Spleen (tissue), 11 donors: ENCODE measurements at regions not wholly inside any gene's neighbourhood (a gene's known extent, or its start where the extent isn't known, plus 50 kb on each side); places are given as distances from the start of the nearest gene placed in this dataset.

Experiments
- DNase-seq: peaks from one replicate; pipeline ENCODE4 v3.0.0-alpha.2; 2020
- H3K27ac ChIP-seq, 8 donors: fragments of 200-600 bp; sonication (generic) in 7 of 8; 1 replicate in 4 of 8; 2 replicates in 4 of 8; pipeline versions ENCODE4 v1.5.0 to v1.8.0; 2016 to 2021; ENCODE audit warnings: inconsistent platforms in 4 of 8, mild to moderate bottlenecking in 4 of 8, moderate library complexity in 1 of 8
- H3K27me3 ChIP-seq, 7 donors: fragments of 200-600 bp; sonication (generic) in 6 of 7; replicated peaks in 1 of 7; 1 replicate in 4 of 7; 2 replicates in 3 of 7; pipeline versions ENCODE4 v1.5.0 to v1.8.0; 2016 to 2021; ENCODE audit warnings: inconsistent platforms in 3 of 7, mild to moderate bottlenecking in 1 of 7
- H3K36me3 ChIP-seq, 6 donors: fragments of 200-600 bp; sonication (generic) in 5 of 6; 1 replicate in 4 of 6; 2 replicates in 2 of 6; pipeline versions ENCODE4 v1.5.0 to v1.8.0; 2016 to 2021; ENCODE audit warnings: inconsistent platforms in 2 of 6
- H3K4me1 ChIP-seq, 6 donors: fragments of 200-600 bp; sonication (generic) in 5 of 6; 1 replicate in 3 of 6; 2 replicates in 3 of 6; pipeline versions ENCODE4 v1.5.0 to v1.8.0; 2016 to 2021; ENCODE audit warnings: inconsistent platforms in 3 of 6
- H3K4me3 ChIP-seq, 8 donors: fragments of 200-600 bp; sonication (generic) in 7 of 8; 1 replicate in 4 of 8; 2 replicates in 4 of 8; pipeline versions ENCODE4 v1.5.0 to v1.8.0; 2016 to 2021; ENCODE audit warnings: inconsistent platforms in 4 of 8, mild to moderate bottlenecking in 4 of 8, moderate library complexity in 2 of 8
- H3K9me3 ChIP-seq, 8 donors: fragments of 200-600 bp; sonication (generic) in 7 of 8; 1 replicate in 4 of 8; 2 replicates in 4 of 8; pipeline versions ENCODE4 v1.5.0 to v1.8.0; 2016 to 2021; ENCODE audit warnings: inconsistent platforms in 4 of 8
- POLR2A ChIP-seq, 3 donors: fragments of 450-650 bp; IDR thresholded peaks; one replicate each; pipeline ENCODE4 v1.5.1; 2017; ENCODE audit warnings: antibody characterized with exemption in 3 of 3, mild to moderate bottlenecking in 1 of 3
- POLR2AphosphoS5 ChIP-seq, 3 donors: sonication (generic); formaldehyde crosslinking; IDR thresholded peaks; one replicate each; pipeline ENCODE4 v1.5.1; 2017; ENCODE audit warnings: antibody characterized with exemption in 3 of 3
- WGBS, 5 donors: extraction: QIAGEN DNeasy Blood & Tissue Kit in 3 of 5; methylation state at CpG; one replicate each; pipeline versions ENCODE4 v1.1.5 to v1.1.7; 2013 to 2018; 5-methylcytosine and 5-hydroxymethylcytosine counted together
- intact Hi-C: fragments of 100-400 bp; cut with DNase I; formaldehyde crosslinking; loops from one replicate; pipeline ENCODE4 v1.15.0; 2023; ENCODE audit warnings: low total_unique reads
- TF ChIP-seq, protein P1 (sequence below), 11 experiments: fragments of 200-600 bp in 7 of 11; fragments of 450-650 bp in 4 of 11; sonication (generic) in 4 of 11; IDR thresholded peaks in 8 of 11; conservative IDR thresholded peaks in 3 of 11; 1 replicate in 7 of 11; 2 replicates in 4 of 11; pipeline versions ENCODE4 v1.4.0 to v1.8.0; 2016 to 2021; ENCODE audit warnings: antibody characterized with exemption in 11 of 11, inconsistent platforms in 4 of 11, mild to moderate bottlenecking in 1 of 11
- donor health status: healthy with polysubstance abuse.
- donor health status: DM: no; HTN: no; CAD: no; lungs with moderate emphysema.
- donor health status: DM: no; HTN: no; CAD: no.
- donor health status: Bipolar disorder and iron deficiency.
- donor health status: healthy.
- donor health status: DM: no; HTN: no; CAD: no.
- donor health status: DM: yes; HTN: yes; CAD: no.

- DNase-seq, result no peak
- TF ChIP-seq, protein P1, sequence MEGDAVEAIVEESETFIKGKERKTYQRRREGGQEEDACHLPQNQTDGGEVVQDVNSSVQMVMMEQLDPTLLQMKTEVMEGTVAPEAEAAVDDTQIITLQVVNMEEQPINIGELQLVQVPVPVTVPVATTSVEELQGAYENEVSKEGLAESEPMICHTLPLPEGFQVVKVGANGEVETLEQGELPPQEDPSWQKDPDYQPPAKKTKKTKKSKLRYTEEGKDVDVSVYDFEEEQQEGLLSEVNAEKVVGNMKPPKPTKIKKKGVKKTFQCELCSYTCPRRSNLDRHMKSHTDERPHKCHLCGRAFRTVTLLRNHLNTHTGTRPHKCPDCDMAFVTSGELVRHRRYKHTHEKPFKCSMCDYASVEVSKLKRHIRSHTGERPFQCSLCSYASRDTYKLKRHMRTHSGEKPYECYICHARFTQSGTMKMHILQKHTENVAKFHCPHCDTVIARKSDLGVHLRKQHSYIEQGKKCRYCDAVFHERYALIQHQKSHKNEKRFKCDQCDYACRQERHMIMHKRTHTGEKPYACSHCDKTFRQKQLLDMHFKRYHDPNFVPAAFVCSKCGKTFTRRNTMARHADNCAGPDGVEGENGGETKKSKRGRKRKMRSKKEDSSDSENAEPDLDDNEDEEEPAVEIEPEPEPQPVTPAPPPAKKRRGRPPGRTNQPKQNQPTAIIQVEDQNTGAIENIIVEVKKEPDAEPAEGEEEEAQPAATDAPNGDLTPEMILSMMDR (IDR thresholded peaks at IDR 0.05 in 8 of 11, conservative IDR thresholded peaks at IDR 0.05 in 3 of 11), result no peak
- TF ChIP-seq POLR2A (IDR thresholded peaks at IDR 0.05) (no peak), POLR2AphosphoS5 (IDR thresholded peaks at IDR 0.05) (no peak)
- H3K36me3 ChIP-seq, result no peaks in the 10 kb centered on the region
- H3K4me3 ChIP-seq, result no peak overlapping the region
- WGBS, 5 donors, result 49 to 68% (median 61%) methylated on average over 3 of the region's 3 CpGs
- H3K4me1 ChIP-seq, result no peaks in the 10 kb centered on the region
- intact Hi-C loops, result no loop called here
- H3K27me3 ChIP-seq, result no peaks in the 10 kb centered on the region
- H3K9me3 ChIP-seq, result no peaks in the 10 kb centered on the region
- H3K27ac ChIP-seq, result no peak overlapping the region
Measured at GRCh38 chr14:83019744-83020414, 1486.2 kb upstream of the SEL1L start.

- 78 to 97% (median 86%) methylated on average over 2 of the region's 2 CpGs for WGBS, 5 donors
- no peaks in the 10 kb centered on the region for H3K27me3 ChIP-seq
- TF ChIP-seq, protein P1 (IDR thresholded peaks at IDR 0.05 in 8 of 11, conservative IDR thresholded peaks at IDR 0.05 in 3 of 11), result no peak
- TF ChIP-seq POLR2A (IDR thresholded peaks at IDR 0.05), result no peak
- no peak for TF ChIP-seq POLR2AphosphoS5 (IDR thresholded peaks at IDR 0.05)
- H3K36me3 ChIP-seq, result no peaks in the 10 kb centered on the region
- intact Hi-C loops, result no loop called here
- no peak overlapping the region for H3K27ac ChIP-seq
- DNase-seq, result no peak
- H3K9me3 ChIP-seq, result no peaks in the 10 kb centered on the region
- H3K4me3 ChIP-seq, result no peak overlapping the region
- no peaks in the 10 kb centered on the region for H3K4me1 ChIP-seq
Measured at GRCh38 chr14:83021323-83021722, 1487.7 kb upstream of the SEL1L start.

- Histone ChIP-seq H3K4me1 (no peaks in the 10 kb centered on the region), H3K4me3 (no peak overlapping the region), H3K27me3 (no peaks in the 10 kb centered on the region), H3K9me3 (no peaks in the 10 kb centered on the region), H3K36me3 (no peaks in the 10 kb centered on the region), H3K27ac (no peak overlapping the region)
- TF ChIP-seq POLR2AphosphoS5 (IDR thresholded peaks at IDR 0.05) (no peak), POLR2A (IDR thresholded peaks at IDR 0.05) (no peak)
- TF ChIP-seq, protein P1 (IDR thresholded peaks at IDR 0.05 in 8 of 11, conservative IDR thresholded peaks at IDR 0.05 in 3 of 11), result no peak
- no peak for DNase-seq
- intact Hi-C loops, result no loop called here
- 77 to 88% (median 85%) methylated on average over 3 of the region's 3 CpGs for WGBS, 5 donors
Measured at GRCh38 chr14:83023369-83023768, 1489.7 kb upstream of the SEL1L start.

DNA sequence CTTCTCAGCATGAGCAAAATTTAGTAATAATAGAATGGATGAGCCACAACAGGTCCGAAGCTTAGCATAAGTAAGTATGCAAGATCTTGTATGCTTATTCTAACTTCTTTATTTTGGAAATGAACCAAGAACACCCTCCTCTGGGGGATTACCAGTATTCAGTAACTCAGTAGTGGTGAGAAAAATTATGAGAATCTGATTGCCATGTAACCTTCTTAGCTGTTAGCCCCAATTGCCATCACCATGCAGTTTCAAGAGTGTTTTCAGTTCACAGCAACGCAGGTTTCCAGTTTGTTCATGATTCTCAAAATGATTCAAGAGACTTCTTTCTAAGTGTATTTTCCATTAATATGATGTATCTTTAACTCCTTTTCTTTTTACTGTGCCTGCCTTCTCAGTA, 1507.6 kb upstream of the SEL1L start:
- WGBS, 5 donors, result 80 to 91% (median 83%) methylated on average over 2 of the region's 2 CpGs
- intact Hi-C loops, result no loop called here

More for the DNA sequence above, 1507.6 kb upstream of the SEL1L start:
- TF ChIP-seq POLR2AphosphoS5 (IDR thresholded peaks at IDR 0.05) (no peak), POLR2A (IDR thresholded peaks at IDR 0.05) (no peak)
- TF ChIP-seq, protein P1 (IDR thresholded peaks at IDR 0.05 in 8 of 11, conservative IDR thresholded peaks at IDR 0.05 in 3 of 11), result no peak
- Histone ChIP-seq H3K4me1 (no peaks in the 10 kb centered on the region), H3K27me3 (no peaks in the 10 kb centered on the region), H3K4me3 (no peak overlapping the region), H3K9me3 (peaks cover 0 to 12% (median 5%) of the 10 kb centered on the region in 8 donors), H3K36me3 (no peaks in the 10 kb centered on the region), H3K27ac (no peak overlapping the region)
- DNase-seq, result no peak
